SK-N-SH (cell line): ENCODE measurements at regions not wholly inside any gene's neighbourhood (a gene's known extent, or its start where the extent isn't known, plus 50 kb on each side); places are given as distances from the start of the nearest gene placed in this dataset.

Experiments used
- CTCF ChIA-PET: fragments of 300-600, 350-600 bp; formaldehyde crosslinking; extraction: SDS; loops from one replicate; lab custom pipeline; 2021; lab: Yijun Ruan, JAX
- POLR2A ChIA-PET: fragments of 350-600 bp; sonication (Branson Sonifier 250); formaldehyde crosslinking; extraction: SDS; loops from one replicate; lab custom pipeline; 2020; ENCODE audit warnings: antibody characterized with exemption, inconsistent platforms; lab: Yijun Ruan, JAX
- DNase-seq: peaks from one replicate; pipeline ENCODE4 v3.0.0; 2012
- H2AFZ ChIP-seq: fragments of 200-600 bp; sonication (generic); 2 replicates; pipeline ENCODE4 v1.8.1; 2016; ENCODE audit warnings: antibody characterized with exemption, mild to moderate bottlenecking, low read depth
- H3F3A ChIP-seq: fragments of 200-600 bp; sonication (generic); replicated peaks from 2 replicates; pipeline ENCODE3; 2016; ENCODE audit warnings: antibody characterized with exemption, mild to moderate bottlenecking; ENCODE audit not compliant: insufficient read depth
- H3K27ac ChIP-seq, 2 experiments: fragments of 200-500 bp in 1 of 2; fragments of 200-600 bp in 1 of 2; sonication (Bioruptor generic) in 1 of 2; sonication (generic), shearing (Covaris generic) in 1 of 2; 2 replicates each; pipeline versions ENCODE4 v1.5.1 to v1.6.1; 2014 to 2016; ENCODE audit warnings: low read depth in 2 of 2, inconsistent platforms in 1 of 2, low read length in 1 of 2, mild to moderate bottlenecking in 1 of 2, mixed read lengths in 1 of 2
- H3K27me3 ChIP-seq: fragments of 200-600 bp; sonication (generic), shearing (Covaris generic); 2 replicates; pipeline ENCODE4 v1.6.1; 2016; ENCODE audit warnings: mixed run types; ENCODE audit not compliant: insufficient read depth
- H3K36me3 ChIP-seq, 2 experiments: fragments of 200-500 bp in 1 of 2; fragments of 200-600 bp in 1 of 2; sonication (Bioruptor generic) in 1 of 2; sonication (generic) in 1 of 2; replicated peaks in 1 of 2; 2 replicates each; pipeline versions ENCODE3 to v1.5.1; 2014 to 2016; ENCODE audit warnings: low read length in 1 of 2, mild to moderate bottlenecking in 1 of 2; ENCODE audit not compliant: insufficient read depth in 2 of 2, control insufficient read depth in 1 of 2
- H3K4me1 ChIP-seq, 2 experiments: fragments of 200-500 bp in 1 of 2; fragments of 200-600 bp in 1 of 2; sonication (Bioruptor generic) in 1 of 2; sonication (generic), shearing (Covaris generic) in 1 of 2; 2 replicates each; pipeline versions ENCODE4 v1.5.1 to v1.6.1; 2014 to 2016; ENCODE audit warnings: low read depth in 1 of 2, low read length in 1 of 2, mixed run types in 1 of 2; ENCODE audit not compliant: insufficient read depth in 2 of 2, control insufficient read depth in 1 of 2
- H3K4me2 ChIP-seq: fragments of 200-600 bp; sonication (generic), shearing (Covaris generic); 2 replicates; pipeline ENCODE4 v1.6.1; 2017; ENCODE audit warnings: mixed run types
- H3K4me3 ChIP-seq, 2 experiments: fragments of 200-500 bp in 1 of 2; fragments of 200-600 bp in 1 of 2; sonication (Bioruptor generic) in 1 of 2; sonication (generic), shearing (Covaris generic) in 1 of 2; 2 replicates each; pipeline versions ENCODE4 v1.5.1 to v1.8.1; 2014 to 2016; ENCODE audit warnings: low read depth in 2 of 2, inconsistent platforms in 1 of 2, low read length in 1 of 2, mild to moderate bottlenecking in 1 of 2, mixed read lengths in 1 of 2, moderate library complexity in 1 of 2
- H3K79me2 ChIP-seq: fragments of 200-600 bp; sonication (generic); 2 replicates; pipeline ENCODE4 v1.8.1; 2017; ENCODE audit warnings: mild to moderate bottlenecking; ENCODE audit not compliant: insufficient read depth
- H3K9ac ChIP-seq: fragments of 200-600 bp; sonication (generic); 2 replicates; pipeline ENCODE4 v1.6.1; 2017; ENCODE audit warnings: mixed run types
- H3K9me2 ChIP-seq: fragments of 200-600 bp; sonication (generic); 2 replicates; pipeline ENCODE4 v1.6.1; 2017; ENCODE audit warnings: mixed run types
- H3K9me3 ChIP-seq: fragments of 200-600 bp; sonication (generic); 2 replicates; pipeline ENCODE4 v1.6.1; 2017; ENCODE audit warnings: mixed run types, mild to moderate bottlenecking, moderate library complexity
- H4K20me1 ChIP-seq: fragments of 200-600 bp; sonication (generic); 2 replicates; pipeline ENCODE4 v1.6.1; 2017; ENCODE audit warnings: mild to moderate bottlenecking, mixed run types; ENCODE audit not compliant: insufficient read depth
- CHD2 ChIP-seq: fragments of 150-350 bp; IDR thresholded peaks from 2 replicates; pipeline ENCODE4 v1.6.1; 2018; ENCODE audit warnings: low read length; ENCODE audit not compliant: partially characterized antibody
- ELF1 ChIP-seq: IDR thresholded peaks from 2 replicates; pipeline ENCODE4 v1.4.0; 2012
- EZH2phosphoT487 ChIP-seq: fragments of 200-600 bp; sonication (generic); IDR thresholded peaks from 2 replicates; pipeline ENCODE4 v1.6.1; 2017; ENCODE audit warnings: low read depth, mixed run types, mild to moderate bottlenecking, antibody characterized with exemption, moderate library complexity, borderline replicate concordance
- FOXJ3 ChIP-seq: sonication (generic); formaldehyde crosslinking; IDR thresholded peaks from 2 replicates; pipeline ENCODE4 v1.5.1; 2020; ENCODE audit warnings: mild to moderate bottlenecking, missing genetic modification reagents
- GABPA ChIP-seq: IDR thresholded peaks from 2 replicates; pipeline ENCODE4 v1.4.0; 2012; ENCODE audit warnings: low read depth, mild to moderate bottlenecking
- GATA2 ChIP-seq: sonication (generic); formaldehyde crosslinking; IDR thresholded peaks from 2 replicates; pipeline ENCODE4 v1.5.0; 2020; ENCODE audit warnings: mild to moderate bottlenecking, missing genetic modification reagents
- JUND ChIP-seq: IDR thresholded peaks from 2 replicates; pipeline ENCODE4 v1.4.0; 2012
- MAX ChIP-seq: IDR thresholded peaks from 2 replicates; pipeline ENCODE4 v1.4.0; 2012; ENCODE audit warnings: low read depth
- MXI1 ChIP-seq: IDR thresholded peaks from 2 replicates; pipeline ENCODE4 v1.6.1; 2012; ENCODE audit warnings: mild to moderate bottlenecking, low read depth, low read length, improper control_type of control experiment
- NFIC ChIP-seq: IDR thresholded peaks from 2 replicates; pipeline ENCODE4 v1.4.0; 2012; ENCODE audit warnings: borderline replicate concordance
- NRF1 ChIP-seq: IDR thresholded peaks from 2 replicates; pipeline ENCODE4 v1.6.1; 2012; ENCODE audit warnings: low read depth, mild to moderate bottlenecking, low read length
- PBX3 ChIP-seq: IDR thresholded peaks from 2 replicates; pipeline ENCODE4; 2012
- RCOR1 ChIP-seq: fragments of 150-350 bp; IDR thresholded peaks from 2 replicates; pipeline ENCODE4 v1.6.1; 2017; ENCODE audit warnings: antibody characterized with exemption, low read length
- SIN3A ChIP-seq: IDR thresholded peaks from 2 replicates; pipeline ENCODE4 v1.6.1; 2012; ENCODE audit warnings: low read depth, mild to moderate bottlenecking, low read length, moderate library complexity, borderline replicate concordance
- SMC3 ChIP-seq: IDR thresholded peaks from 2 replicates; pipeline ENCODE4 v1.6.1; 2012; ENCODE audit warnings: low read depth, low read length, improper control_type of control experiment
- TAF1 ChIP-seq: IDR thresholded peaks from 2 replicates; pipeline ENCODE4 v1.6.1; 2012; ENCODE audit warnings: low read depth, mild to moderate bottlenecking, low read length, moderate library complexity, borderline replicate concordance
- TCF12 ChIP-seq: IDR thresholded peaks from 2 replicates; pipeline ENCODE4 v1.4.0; 2012
- TEAD4 ChIP-seq: IDR thresholded peaks from 2 replicates; pipeline ENCODE4 v1.4.0; 2012; ENCODE audit warnings: mild to moderate bottlenecking, borderline replicate concordance; ENCODE audit not compliant: insufficient read depth
- USF1 ChIP-seq: IDR thresholded peaks from 2 replicates; pipeline ENCODE4 v1.4.0; 2012; ENCODE audit warnings: low read depth, borderline replicate concordance
- ZBTB33 ChIP-seq: IDR thresholded peaks from 2 replicates; pipeline ENCODE4 v1.4.0; 2012; ENCODE audit warnings: low read depth, borderline replicate concordance
- WGBS: methylation state at CpG from one replicate; pipeline ENCODE4 v1.1.6; 2017; ENCODE audit warnings: low lambda C conversion rate; 5-methylcytosine and 5-hydroxymethylcytosine counted together

GRCh38 chr2:43068041-43068533, 158.3 kb downstream of the ZFP36L2 start:
- no peaks in the 10 kb centered on the region for H3K9me2 ChIP-seq
- DNase-seq: peak; percentile 34
- H3K79me2 ChIP-seq: no peaks in the 10 kb centered on the region
- no peaks in the 10 kb centered on the region for H3K36me3 ChIP-seq
- no peak overlapping the region for H2AFZ ChIP-seq
- H3K27ac ChIP-seq: no peak overlapping the region; a peak in 1 of 4 replicates
- H3K9me3 ChIP-seq: no peaks in the 10 kb centered on the region
- H3K4me1 ChIP-seq: peaks cover 13 to 48% of the 10 kb centered on the region in 2 experiments; a peak in 3 of 4 replicates
- H3F3A ChIP-seq: no peaks in the 10 kb centered on the region
- no peaks in the 10 kb centered on the region for H3K27me3 ChIP-seq
- ChIA-PET POLR2A (no interaction called here), CTCF (interaction anchor here (1.0 to 1.6 kb wide), 3 partner anchors 8 to 44 kb away, joined by 3 to 4 read pairs (median 3); no protein-coding TSS in a partner anchor)
- no peak overlapping the region for H3K4me2 ChIP-seq
- no peaks in the 10 kb centered on the region for H4K20me1 ChIP-seq
- H3K4me3 ChIP-seq: no peak overlapping the region
- H3K9ac ChIP-seq: no peak overlapping the region
- 97% methylated on average over 50 of the region's 51 CpGs for WGBS
- TF ChIP-seq CHD2: no peak
- no peak for TF ChIP-seq ZBTB33
- TF ChIP-seq TCF12: no peak
- TF ChIP-seq RCOR1: no peak
- TF ChIP-seq NFIC: no peak
- TF ChIP-seq MAX: no peak
- no peak for TF ChIP-seq GABPA
- TF ChIP-seq SIN3A: no peak
- TF ChIP-seq JUND: no peak
- no peak for TF ChIP-seq GATA2
- TF ChIP-seq FOXJ3 (CRISPR knock-in tag): no peak
- no peak for TF ChIP-seq SMC3
- TF ChIP-seq NRF1: no peak
- TF ChIP-seq TEAD4: no peak
- no peak for TF ChIP-seq MXI1
- TF ChIP-seq, all 33 proteins: peak for 0

GRCh38 chr2:43067254-43068040, 159.0 kb downstream of the ZFP36L2 start:
- Histone ChIP-seq H3F3A (no peaks in the 10 kb centered on the region), H4K20me1 (no peaks in the 10 kb centered on the region), H3K4me2 (no peak overlapping the region), H3K4me3 (no peak overlapping the region), H3K9me3 (no peaks in the 10 kb centered on the region), H3K27me3 (no peaks in the 10 kb centered on the region), H3K36me3 (no peaks in the 10 kb centered on the region), H3K79me2 (no peaks in the 10 kb centered on the region), H2AFZ (no peak overlapping the region), H3K9ac (no peak overlapping the region), H3K4me1 (peaks cover 12 to 48% of the 10 kb centered on the region in 2 experiments; a peak in 3 of 4 replicates), H3K27ac (no peak overlapping the region; a peak in 1 of 4 replicates), H3K9me2 (no peaks in the 10 kb centered on the region)
- ChIA-PET CTCF (interaction anchor here (1.5 kb wide), 1 partner anchor 43 kb away, joined by 4 read pairs; no protein-coding TSS in a partner anchor), POLR2A (no interaction called here)
- no peak for TF ChIP-seq SIN3A
- no peak for TF ChIP-seq EZH2phosphoT487
- TF ChIP-seq TAF1: no peak
- TF ChIP-seq ELF1: no peak
- TF ChIP-seq USF1: no peak
- no peak for TF ChIP-seq PBX3
- 93% methylated on average over 13 of the region's 14 CpGs for WGBS
- DNase-seq: peak; percentile 60
